Peyer's patch (tissue), 4 donors: ENCODE measurements at regions not wholly inside any gene's neighbourhood (a gene's known extent, or its start where the extent isn't known, plus 50 kb on each side); places are given as distances from the start of the nearest gene placed in this dataset.

Source experiments
- DNase-seq, 3 donors: peaks; one replicate each; pipeline ENCODE4 v3.0.0-alpha.2; 2017 to 2019
- H3K27ac ChIP-seq, 4 donors: fragments of 200-600 bp; sonication (generic); one replicate each; pipeline ENCODE4 v1.5.1; 2016 to 2019
- H3K27me3 ChIP-seq, 2 donors: fragments of 200-600 bp; sonication (generic); one replicate each; pipeline ENCODE4 v1.5.1; 2019
- H3K36me3 ChIP-seq, 3 donors: fragments of 200-600 bp; sonication (generic); one replicate each; pipeline ENCODE4 v1.5.1; 2016 to 2019
- H3K4me1 ChIP-seq, 4 donors: fragments of 200-600 bp; sonication (generic); one replicate each; pipeline ENCODE4 v1.5.1; 2016 to 2019
- H3K4me3 ChIP-seq, 4 donors: fragments of 200-600 bp; sonication (generic); 1 replicate in 3 of 4; 2 replicates in 1 of 4; pipeline ENCODE4 v1.5.1; 2016 to 2019; ENCODE audit warnings: mild to moderate bottlenecking in 1 of 4
- H3K9me3 ChIP-seq, 4 donors: fragments of 200-600 bp; sonication (generic); one replicate each; pipeline ENCODE4 v1.5.1; 2016 to 2019; ENCODE audit warnings: mild to moderate bottlenecking in 1 of 4
- POLR2A ChIP-seq, 2 donors: fragments of 450-650 bp; IDR thresholded peaks; one replicate each; pipeline ENCODE4 v1.5.1; 2017; ENCODE audit warnings: antibody characterized with exemption in 2 of 2, mild to moderate bottlenecking in 2 of 2, moderate library complexity in 2 of 2
- TF ChIP-seq, protein P1 (sequence below), 6 experiments: fragments of 450-650 bp in 4 of 6; fragments of 200-600 bp in 2 of 6; sonication (generic) in 1 of 6; IDR thresholded peaks; one replicate each; pipeline ENCODE4 v1.5.1; 2017 to 2019; ENCODE audit warnings: antibody characterized with exemption in 6 of 6, mild to moderate bottlenecking in 3 of 6, moderate library complexity in 1 of 6

DNA sequence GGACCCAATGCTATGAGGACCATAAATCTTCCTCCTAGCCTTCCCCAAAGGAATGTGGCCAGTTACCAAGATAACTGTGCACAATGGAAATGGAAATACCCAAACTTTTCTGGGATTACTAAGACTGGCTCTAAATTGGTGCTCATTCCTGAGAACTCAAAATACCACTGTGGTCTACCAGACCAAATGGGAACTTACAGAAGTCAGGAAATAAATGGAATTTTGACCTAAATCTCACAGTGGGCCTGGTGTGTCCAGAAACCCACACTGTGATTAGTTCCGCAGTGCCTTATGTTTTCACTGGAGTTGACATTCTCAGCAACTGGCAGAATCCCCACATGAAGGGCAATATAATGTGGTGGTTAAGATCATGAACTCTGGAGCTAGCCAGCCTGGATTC is 99.4 kb upstream of the ZC3H12C start:
- Histone ChIP-seq H3K4me1 (no peaks in the 10 kb centered on the region), H3K36me3 (no peaks in the 10 kb centered on the region), H3K27me3 (no peaks in the 10 kb centered on the region), H3K9me3 (no peaks in the 10 kb centered on the region), H3K4me3 (no peak overlapping the region), H3K27ac (no peak overlapping the region)
- TF ChIP-seq POLR2A (IDR thresholded peaks at IDR 0.05), result no peak
- TF ChIP-seq, protein P1, sequence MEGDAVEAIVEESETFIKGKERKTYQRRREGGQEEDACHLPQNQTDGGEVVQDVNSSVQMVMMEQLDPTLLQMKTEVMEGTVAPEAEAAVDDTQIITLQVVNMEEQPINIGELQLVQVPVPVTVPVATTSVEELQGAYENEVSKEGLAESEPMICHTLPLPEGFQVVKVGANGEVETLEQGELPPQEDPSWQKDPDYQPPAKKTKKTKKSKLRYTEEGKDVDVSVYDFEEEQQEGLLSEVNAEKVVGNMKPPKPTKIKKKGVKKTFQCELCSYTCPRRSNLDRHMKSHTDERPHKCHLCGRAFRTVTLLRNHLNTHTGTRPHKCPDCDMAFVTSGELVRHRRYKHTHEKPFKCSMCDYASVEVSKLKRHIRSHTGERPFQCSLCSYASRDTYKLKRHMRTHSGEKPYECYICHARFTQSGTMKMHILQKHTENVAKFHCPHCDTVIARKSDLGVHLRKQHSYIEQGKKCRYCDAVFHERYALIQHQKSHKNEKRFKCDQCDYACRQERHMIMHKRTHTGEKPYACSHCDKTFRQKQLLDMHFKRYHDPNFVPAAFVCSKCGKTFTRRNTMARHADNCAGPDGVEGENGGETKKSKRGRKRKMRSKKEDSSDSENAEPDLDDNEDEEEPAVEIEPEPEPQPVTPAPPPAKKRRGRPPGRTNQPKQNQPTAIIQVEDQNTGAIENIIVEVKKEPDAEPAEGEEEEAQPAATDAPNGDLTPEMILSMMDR (IDR thresholded peaks at IDR 0.05), result no peak
- no peak for DNase-seq

DNA sequence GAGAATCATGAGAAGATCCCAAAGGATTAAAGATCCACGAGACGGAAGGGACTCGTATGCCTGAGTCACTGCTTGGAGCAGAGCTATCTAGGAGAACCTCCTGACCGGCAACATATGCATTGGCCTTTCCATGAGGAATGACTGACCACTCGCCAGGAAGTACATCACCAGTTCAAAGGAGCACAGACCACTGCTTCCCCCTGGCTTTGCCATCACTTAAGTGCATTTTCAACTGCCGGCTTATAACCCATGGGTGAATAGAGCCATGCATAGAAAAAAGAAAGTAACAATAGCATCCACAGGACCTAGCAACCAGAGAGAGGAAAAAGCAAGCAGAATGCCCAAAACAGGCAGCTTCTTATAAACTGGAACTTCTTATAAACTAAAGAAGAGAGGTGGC is 98.3 kb upstream of the ZC3H12C start:
- H3K27ac ChIP-seq, result no peak overlapping the region
- DNase-seq, result no peak
- H3K27me3 ChIP-seq, result no peaks in the 10 kb centered on the region
- H3K4me3 ChIP-seq, result no peak overlapping the region
- no peak for TF ChIP-seq POLR2A (IDR thresholded peaks at IDR 0.05)
- TF ChIP-seq, protein P1 (IDR thresholded peaks at IDR 0.05), result no peak
- no peaks in the 10 kb centered on the region for H3K4me1 ChIP-seq
- no peaks in the 10 kb centered on the region for H3K9me3 ChIP-seq
- no peaks in the 10 kb centered on the region for H3K36me3 ChIP-seq

DNA sequence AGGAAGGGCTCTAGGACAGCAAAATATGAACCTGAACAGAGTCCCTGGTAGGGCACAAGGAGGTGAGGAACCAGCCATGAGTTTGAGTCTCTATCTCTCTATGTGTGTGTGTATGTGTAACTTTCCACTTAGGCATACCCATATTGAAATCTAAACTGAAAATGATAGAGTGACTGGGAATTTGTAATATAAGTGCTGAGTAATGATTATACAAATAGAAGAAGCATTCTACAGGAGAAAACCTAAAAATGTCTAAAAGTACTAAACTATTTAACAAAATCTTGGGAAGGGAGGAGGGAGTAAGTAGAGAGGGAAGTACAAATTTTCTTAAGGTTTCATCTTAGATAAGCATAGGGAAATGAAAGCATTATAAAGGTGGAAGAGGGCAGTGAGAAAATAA is 97.1 kb upstream of the ZC3H12C start:
- no peak overlapping the region for H3K27ac ChIP-seq
- no peaks in the 10 kb centered on the region for H3K9me3 ChIP-seq
- no peak overlapping the region for H3K4me3 ChIP-seq
- H3K36me3 ChIP-seq, result no peaks in the 10 kb centered on the region
- no peak for DNase-seq
- TF ChIP-seq, protein P1 (IDR thresholded peaks at IDR 0.05), result no peak
- no peak for TF ChIP-seq POLR2A (IDR thresholded peaks at IDR 0.05)
- no peaks in the 10 kb centered on the region for H3K27me3 ChIP-seq
- no peaks in the 10 kb centered on the region for H3K4me1 ChIP-seq

DNA sequence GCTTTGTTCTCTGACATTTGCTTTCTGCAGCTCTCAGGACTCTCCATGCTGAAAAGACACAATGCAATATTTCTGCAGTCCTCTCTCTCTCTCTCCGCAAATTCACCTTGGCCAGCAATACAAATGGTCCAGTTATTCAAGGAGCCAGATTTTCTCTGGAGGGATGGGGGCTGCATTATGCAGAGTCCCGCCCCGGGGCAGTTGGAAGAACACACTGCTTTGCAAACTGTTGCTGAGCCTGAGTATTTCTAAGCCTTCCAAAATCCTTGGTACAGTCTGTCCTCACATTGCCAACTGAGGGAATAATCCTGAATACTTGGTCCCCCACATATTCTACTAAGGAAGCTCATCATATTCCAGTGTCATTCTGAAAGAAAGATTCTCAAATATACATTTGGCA is 94.3 kb upstream of the ZC3H12C start:
- Histone ChIP-seq H3K9me3 (no peaks in the 10 kb centered on the region), H3K27me3 (no peaks in the 10 kb centered on the region), H3K4me1 (no peaks in the 10 kb centered on the region), H3K36me3 (no peaks in the 10 kb centered on the region), H3K4me3 (no peak overlapping the region), H3K27ac (no peak overlapping the region)
- TF ChIP-seq POLR2A (IDR thresholded peaks at IDR 0.05), result no peak
- TF ChIP-seq, protein P1 (IDR thresholded peaks at IDR 0.05), result no peak
- DNase-seq, result no peak

DNA sequence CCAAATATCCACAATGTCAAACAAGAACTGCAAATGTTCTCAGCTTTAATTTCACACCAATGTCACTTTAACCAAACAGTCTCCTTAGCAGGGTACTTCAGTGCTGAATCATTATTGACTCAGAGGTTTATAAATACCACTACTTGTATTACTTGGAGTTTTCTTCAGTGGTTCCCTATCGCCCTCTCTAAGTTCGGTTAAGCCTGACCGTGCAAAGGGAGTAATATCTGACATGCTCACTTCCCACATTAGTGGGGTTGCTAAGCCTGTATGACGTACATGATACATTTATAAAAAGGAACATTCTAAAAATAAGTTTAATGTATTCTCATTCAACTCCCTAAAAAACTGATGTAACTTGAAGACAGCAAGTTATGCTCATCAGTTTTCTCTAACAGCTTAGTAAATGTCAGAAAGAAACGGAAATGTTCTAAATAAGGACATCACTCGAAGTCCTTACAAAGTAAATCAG is 93.1 kb upstream of the ZC3H12C start:
- TF ChIP-seq, protein P1 (IDR thresholded peaks at IDR 0.05), result no peak
- no peak for TF ChIP-seq POLR2A (IDR thresholded peaks at IDR 0.05)
- no peak overlapping the region for H3K27ac ChIP-seq
- no peaks in the 10 kb centered on the region for H3K27me3 ChIP-seq
- no peak overlapping the region for H3K4me3 ChIP-seq
- no peaks in the 10 kb centered on the region for H3K36me3 ChIP-seq
- no peaks in the 10 kb centered on the region for H3K9me3 ChIP-seq
- H3K4me1 ChIP-seq, result no peaks in the 10 kb centered on the region
- no peak for DNase-seq

DNA sequence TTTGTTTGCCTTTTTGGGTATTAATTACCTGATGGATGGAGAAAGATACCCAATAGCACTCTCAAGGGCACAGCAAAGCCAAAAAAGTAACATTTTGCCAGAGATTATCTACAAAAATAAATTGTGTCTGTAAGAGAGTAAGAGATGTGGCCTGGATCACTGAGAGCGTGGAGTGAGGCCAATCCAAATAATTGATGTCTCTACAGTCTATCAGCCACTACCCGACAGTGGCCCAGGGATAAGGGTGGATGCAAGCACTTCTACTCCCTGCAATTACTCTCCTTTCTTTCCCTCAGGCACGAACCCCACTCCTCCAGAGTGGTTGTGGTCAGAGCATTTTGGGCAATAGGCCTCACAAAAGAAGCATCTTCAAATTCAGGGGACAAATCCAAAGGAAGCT is 92.3 kb upstream of the ZC3H12C start:
- TF ChIP-seq, protein P1 (IDR thresholded peaks at IDR 0.05), result no peak
- TF ChIP-seq POLR2A (IDR thresholded peaks at IDR 0.05), result no peak
- Histone ChIP-seq H3K9me3 (no peaks in the 10 kb centered on the region), H3K27me3 (no peaks in the 10 kb centered on the region), H3K4me3 (no peak overlapping the region), H3K27ac (no peak overlapping the region), H3K4me1 (no peaks in the 10 kb centered on the region), H3K36me3 (no peaks in the 10 kb centered on the region)
- no peak for DNase-seq
